Endothelial cell of umbilical vein (primary cell): ENCODE measurements at regions not wholly inside any gene's neighbourhood (a gene's known extent, or its start where the extent isn't known, plus 50 kb on each side); places are given as distances from the start of the nearest gene placed in this dataset.

Source experiments
- BruUV-seq: library from RNA; stranded (reverse); fragments of 400-500 nt; replicated peaks from 2 replicates; lab custom pipeline; 2021; lab: Mats Ljungman, UMichigan
- CTCF ChIA-PET: fragments of 300-600, 350-600 bp; sonication (Branson Sonifier 250); formaldehyde crosslinking; loops from one replicate; lab custom pipeline; 2021; ENCODE audit warnings: antibody characterized with exemption, inconsistent platforms; lab: Charles Lee
- POLR2A ChIA-PET: fragments of 300-600, 350-600 bp; sonication (Branson Sonifier 250); formaldehyde crosslinking; loops from one replicate; lab custom pipeline; 2021; ENCODE audit warnings: antibody characterized with exemption, inconsistent platforms; lab: Charles Lee
- DNase-seq: peaks from one replicate; pipeline ENCODE4 v3.0.0-alpha.2; 2011; ENCODE audit warnings: low read depth, low spot score
- FAIRE-seq: peaks from 2 replicates; lab custom pipeline; 2011; peaks lifted over from hg19 to GRCh38; lab: Jason Lieb, UNC
- H2AFZ ChIP-seq: 2 replicates; pipeline ENCODE4 v1.6.0; 2012; ENCODE audit warnings: low read depth, low read length, control low read depth, inconsistent platforms
- H3K27ac ChIP-seq: 2 replicates; pipeline ENCODE4 v1.5.1; 2011; ENCODE audit warnings: low read depth, mild to moderate bottlenecking, control low read depth, low read length, moderate library complexity; ENCODE audit not compliant: insufficient read depth
- H3K27me3 ChIP-seq, 2 experiments: 2 replicates each; pipeline versions ENCODE4 v1.6.0 to v1.6.1; 2011; ENCODE audit warnings: low read length in 2 of 2, mixed read lengths in 1 of 2; ENCODE audit not compliant: control insufficient read depth in 2 of 2, insufficient read depth in 2 of 2
- H3K36me3 ChIP-seq, 2 experiments: 2 replicates in 1 of 2; 3 replicates in 1 of 2; pipeline ENCODE4 v1.5.1; 2011; ENCODE audit warnings: low read length in 2 of 2, mild to moderate bottlenecking in 1 of 2, moderate library complexity in 1 of 2; ENCODE audit not compliant: control insufficient read depth in 2 of 2, insufficient read depth in 2 of 2; ENCODE audit errors: extremely low read depth in 1 of 2
- H3K4me1 ChIP-seq: 3 replicates; pipeline ENCODE4 v1.5.1; 2011; ENCODE audit warnings: mild to moderate bottlenecking, low read length; ENCODE audit not compliant: control insufficient read depth, insufficient read depth; ENCODE audit errors: extremely low read depth
- H3K4me2 ChIP-seq: 2 replicates; pipeline ENCODE4 v1.6.1; 2011; ENCODE audit warnings: low read length, control low read depth, mixed read lengths; ENCODE audit not compliant: insufficient read depth
- H3K4me3 ChIP-seq, 3 experiments: fragments of 200-600 bp in 1 of 3; sonication (generic), shearing (Covaris generic) in 1 of 3; replicated peaks in 1 of 3; 2 replicates each; pipeline ENCODE4 v1.5.1; 2011 to 2016; ENCODE audit warnings: control low read depth in 3 of 3, low read length in 3 of 3, mild to moderate bottlenecking in 2 of 3, inconsistent platforms in 1 of 3, low read depth in 1 of 3, moderate library complexity in 1 of 3; ENCODE audit not compliant: insufficient read depth in 1 of 3
- H3K79me2 ChIP-seq: 2 replicates; pipeline ENCODE4 v1.6.0; 2012; ENCODE audit warnings: low read length, inconsistent platforms; ENCODE audit not compliant: control insufficient read depth, insufficient read depth
- H3K9ac ChIP-seq: replicated peaks from 2 replicates; pipeline ENCODE3; 2011; ENCODE audit warnings: low read length, control low read depth; ENCODE audit not compliant: insufficient read depth; ENCODE audit errors: extremely low read depth
- H3K9me1 ChIP-seq: replicated peaks from 3 replicates; pipeline ENCODE4 v1.6.0; 2011; ENCODE audit warnings: mild to moderate bottlenecking, low read length; ENCODE audit not compliant: control insufficient read depth, insufficient read depth; ENCODE audit errors: extremely low read depth
- H3K9me3 ChIP-seq: replicated peaks from 2 replicates; pipeline ENCODE4 v1.5.1; 2012; ENCODE audit warnings: low read length, inconsistent platforms; ENCODE audit not compliant: control insufficient read depth, insufficient read depth
- H4K20me1 ChIP-seq: replicated peaks from 2 replicates; pipeline ENCODE3; 2011; ENCODE audit warnings: mild to moderate bottlenecking, low read length; ENCODE audit not compliant: control insufficient read depth, insufficient read depth; ENCODE audit errors: extremely low read depth
- EZH2 ChIP-seq: IDR thresholded peaks from 2 replicates; pipeline ENCODE4 v1.6.1; 2012; ENCODE audit warnings: borderline replicate concordance, low read depth, mild to moderate bottlenecking, moderate library complexity, low read length, inconsistent platforms; ENCODE audit not compliant: severe bottlenecking
- FOS ChIP-seq: IDR thresholded peaks from 2 replicates; pipeline ENCODE4 v1.6.1; 2011; ENCODE audit warnings: mild to moderate bottlenecking, low read length, moderate library complexity, borderline replicate concordance; ENCODE audit not compliant: insufficient read depth
- GATA2 ChIP-seq: IDR thresholded peaks from 2 replicates; pipeline ENCODE4 v1.7.0; 2011; ENCODE audit warnings: low read depth, mild to moderate bottlenecking, moderate library complexity, mixed read lengths, low read length; ENCODE audit not compliant: insufficient read length, insufficient read depth
- JUN ChIP-seq: IDR thresholded peaks from 2 replicates; pipeline ENCODE4 v1.6.1; 2011; ENCODE audit warnings: borderline replicate concordance, low read depth; ENCODE audit not compliant: insufficient read length, insufficient read depth
- MYC ChIP-seq: IDR thresholded peaks from one replicate; pipeline ENCODE4 v1.6.1; 2011; ENCODE audit warnings: mild to moderate bottlenecking, low read depth, low read length
- POLR2A ChIP-seq: IDR thresholded peaks from 2 replicates; pipeline ENCODE4 v1.6.1; 2012; ENCODE audit warnings: low read depth, mild to moderate bottlenecking, control low read depth, low read length
- POLR2AphosphoS5 ChIP-seq: IDR thresholded peaks from 2 replicates; pipeline ENCODE4 v1.6.1; 2012; ENCODE audit warnings: low read depth, mild to moderate bottlenecking, control low read depth, low read length, moderate library complexity; ENCODE audit not compliant: insufficient read depth
- dilution Hi-C: fragments of 300-500 bp; cut with MboI; formaldehyde crosslinking; loops from one replicate; pipeline ENCODE4 v1.15.0; 2019; ENCODE audit warnings: low sequenced_read_pairs; ENCODE audit not compliant: extremely low pct_ligation_motif_present
- intact Hi-C: fragments of 100-400 bp; cut with micrococcal nuclease; formaldehyde crosslinking; loops from one replicate; pipeline ENCODE4 v1.10.0; 2022
- TF ChIP-seq, protein P1 (sequence below), 2 donors: IDR thresholded peaks; 1 replicate in 1 of 2; 2 replicates in 1 of 2; pipeline ENCODE4 v1.5.1; 2011; ENCODE audit warnings: low read length in 2 of 2, mild to moderate bottlenecking in 2 of 2, moderate library complexity in 2 of 2, control low read depth in 1 of 2, inconsistent platforms in 1 of 2, low read depth in 1 of 2; ENCODE audit not compliant: insufficient read depth in 1 of 2; ENCODE audit errors: extremely low read depth in 1 of 2
- TF ChIP-seq, protein P2 (sequence below): IDR thresholded peaks from 2 replicates; pipeline ENCODE4 v1.6.1; 2011; ENCODE audit not compliant: insufficient read depth, insufficient read length

GRCh38 chr3:148081926-148082325 is 615.8 kb upstream of the AGTR1 start:
- no peaks in the 10 kb centered on the region for H4K20me1 ChIP-seq
- no peak overlapping the region for H3K9ac ChIP-seq
- no peak for FAIRE-seq
- no peak for DNase-seq
- no peaks in the 10 kb centered on the region for H3K36me3 ChIP-seq
- no TSS peak for BruUV-seq
- TF ChIP-seq, protein P1, sequence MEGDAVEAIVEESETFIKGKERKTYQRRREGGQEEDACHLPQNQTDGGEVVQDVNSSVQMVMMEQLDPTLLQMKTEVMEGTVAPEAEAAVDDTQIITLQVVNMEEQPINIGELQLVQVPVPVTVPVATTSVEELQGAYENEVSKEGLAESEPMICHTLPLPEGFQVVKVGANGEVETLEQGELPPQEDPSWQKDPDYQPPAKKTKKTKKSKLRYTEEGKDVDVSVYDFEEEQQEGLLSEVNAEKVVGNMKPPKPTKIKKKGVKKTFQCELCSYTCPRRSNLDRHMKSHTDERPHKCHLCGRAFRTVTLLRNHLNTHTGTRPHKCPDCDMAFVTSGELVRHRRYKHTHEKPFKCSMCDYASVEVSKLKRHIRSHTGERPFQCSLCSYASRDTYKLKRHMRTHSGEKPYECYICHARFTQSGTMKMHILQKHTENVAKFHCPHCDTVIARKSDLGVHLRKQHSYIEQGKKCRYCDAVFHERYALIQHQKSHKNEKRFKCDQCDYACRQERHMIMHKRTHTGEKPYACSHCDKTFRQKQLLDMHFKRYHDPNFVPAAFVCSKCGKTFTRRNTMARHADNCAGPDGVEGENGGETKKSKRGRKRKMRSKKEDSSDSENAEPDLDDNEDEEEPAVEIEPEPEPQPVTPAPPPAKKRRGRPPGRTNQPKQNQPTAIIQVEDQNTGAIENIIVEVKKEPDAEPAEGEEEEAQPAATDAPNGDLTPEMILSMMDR (IDR thresholded peaks at IDR 0.05; ENCODE audit: extremely low read depth in 1 of 2, insufficient read depth in 1 of 2, low read depth in 1 of 2, low read length in 2 of 2): no peak
- no peak for TF ChIP-seq FOS
- no peak for TF ChIP-seq POLR2A
- TF ChIP-seq, protein P2, sequence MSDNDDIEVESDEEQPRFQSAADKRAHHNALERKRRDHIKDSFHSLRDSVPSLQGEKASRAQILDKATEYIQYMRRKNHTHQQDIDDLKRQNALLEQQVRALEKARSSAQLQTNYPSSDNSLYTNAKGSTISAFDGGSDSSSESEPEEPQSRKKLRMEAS: no peak
- no peak for TF ChIP-seq POLR2AphosphoS5
- TF ChIP-seq JUN: no peak
- TF ChIP-seq GATA2: no peak
- no peak for TF ChIP-seq MYC
- no peak for TF ChIP-seq EZH2
- no peaks in the 10 kb centered on the region for H3K27me3 ChIP-seq
- ChIA-PET CTCF (interaction anchor here (1.9 kb wide), 1 partner anchor 962 kb away, joined by 5 read pairs; no protein-coding TSS in a partner anchor), POLR2A (no interaction called here)
- H3K4me2 ChIP-seq: no peak overlapping the region
- H3K4me1 ChIP-seq: no peaks in the 10 kb centered on the region
- no peak overlapping the region for H3K4me3 ChIP-seq
- H3K9me1 ChIP-seq: no peaks in the 10 kb centered on the region
- H2AFZ ChIP-seq: no peak overlapping the region
- H3K9me3 ChIP-seq: no peaks in the 10 kb centered on the region
- H3K27ac ChIP-seq: no peak overlapping the region
- H3K79me2 ChIP-seq: no peaks in the 10 kb centered on the region
- intact Hi-C loops: no loop called here
- dilution Hi-C loops: no loop called here
